ENCODE measurements at regions not wholly inside any gene's neighbourhood (a gene's known extent, or its start where the extent isn't known, plus 50 kb on each side); places are given as distances from the start of the nearest gene placed in this dataset.

DNA sequence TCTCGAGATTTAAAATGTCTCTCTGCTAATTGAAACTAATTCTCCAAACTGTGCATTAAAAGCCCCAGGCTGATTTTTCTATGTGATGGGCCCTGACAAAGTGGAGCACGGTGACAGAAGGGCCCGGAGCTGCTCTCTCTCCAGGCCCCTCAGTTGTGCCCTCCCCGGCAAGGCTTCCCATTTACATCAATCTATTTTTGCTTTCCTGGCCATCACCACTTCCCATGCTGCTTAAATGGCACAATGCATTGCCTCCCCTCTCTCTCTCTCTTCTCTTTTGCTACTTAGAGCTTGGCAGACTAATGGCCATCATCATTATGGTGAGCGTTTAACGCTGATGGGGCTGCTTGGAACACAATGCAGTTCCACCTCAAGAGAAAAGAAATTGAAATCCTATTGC lies 270.7 kb upstream of the DIO3 start:
- TF ChIP-seq POLR2AphosphoS5 (IDR thresholded peaks at IDR 0.05) (no peak), POLR2A (IDR thresholded peaks at IDR 0.05) (no peak)
- TF ChIP-seq, protein P1, sequence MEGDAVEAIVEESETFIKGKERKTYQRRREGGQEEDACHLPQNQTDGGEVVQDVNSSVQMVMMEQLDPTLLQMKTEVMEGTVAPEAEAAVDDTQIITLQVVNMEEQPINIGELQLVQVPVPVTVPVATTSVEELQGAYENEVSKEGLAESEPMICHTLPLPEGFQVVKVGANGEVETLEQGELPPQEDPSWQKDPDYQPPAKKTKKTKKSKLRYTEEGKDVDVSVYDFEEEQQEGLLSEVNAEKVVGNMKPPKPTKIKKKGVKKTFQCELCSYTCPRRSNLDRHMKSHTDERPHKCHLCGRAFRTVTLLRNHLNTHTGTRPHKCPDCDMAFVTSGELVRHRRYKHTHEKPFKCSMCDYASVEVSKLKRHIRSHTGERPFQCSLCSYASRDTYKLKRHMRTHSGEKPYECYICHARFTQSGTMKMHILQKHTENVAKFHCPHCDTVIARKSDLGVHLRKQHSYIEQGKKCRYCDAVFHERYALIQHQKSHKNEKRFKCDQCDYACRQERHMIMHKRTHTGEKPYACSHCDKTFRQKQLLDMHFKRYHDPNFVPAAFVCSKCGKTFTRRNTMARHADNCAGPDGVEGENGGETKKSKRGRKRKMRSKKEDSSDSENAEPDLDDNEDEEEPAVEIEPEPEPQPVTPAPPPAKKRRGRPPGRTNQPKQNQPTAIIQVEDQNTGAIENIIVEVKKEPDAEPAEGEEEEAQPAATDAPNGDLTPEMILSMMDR (IDR thresholded peaks at IDR 0.05): no peak

All from suprapubic skin (tissue), 4 donors.